SU-DHL-6 (cell line): ENCODE measurements at regions not wholly inside any gene's neighbourhood (a gene's known extent, or its start where the extent isn't known, plus 50 kb on each side); places are given as distances from the start of the nearest gene placed in this dataset.

Source experiments
- H2AFZ ChIP-seq: fragments of 200-600 bp; sonication (generic); 2 replicates; pipeline ENCODE4 v1.6.1; 2014; ENCODE audit warnings: low read depth, mild to moderate bottlenecking, moderate library complexity, mixed read lengths, antibody characterized with exemption, low read length; ENCODE audit not compliant: severe bottlenecking
- H3F3A ChIP-seq: fragments of 200-600 bp; shearing (Covaris generic); 2 replicates; pipeline ENCODE4 v1.6.0; 2016; ENCODE audit warnings: antibody characterized with exemption, mild to moderate bottlenecking; ENCODE audit not compliant: insufficient read depth
- H3K27ac ChIP-seq: fragments of 200-600 bp; sonication (generic); 2 replicates; pipeline ENCODE4 v1.5.1; 2016; ENCODE audit warnings: low read depth, mild to moderate bottlenecking, low read length, moderate library complexity, mixed read lengths
- H3K27me3 ChIP-seq: fragments of 200-600 bp; sonication (generic), shearing (Covaris generic); 2 replicates; pipeline ENCODE4 v1.6.0; 2014; ENCODE audit warnings: mild to moderate bottlenecking, low read length
- H3K36me3 ChIP-seq: fragments of 200-600 bp; sonication (generic); 2 replicates; pipeline ENCODE4 v1.6.1; 2014; ENCODE audit warnings: mild to moderate bottlenecking, low read length, mixed read lengths
- H3K4me2 ChIP-seq: fragments of 300-600, 200-600 bp; shearing (Covaris generic), sonication (generic); 2 replicates; pipeline ENCODE4 v1.6.0; 2014; ENCODE audit warnings: low read length, low read depth, mild to moderate bottlenecking; ENCODE audit not compliant: poor library complexity, severe bottlenecking
- H3K4me3 ChIP-seq: fragments of 200-600 bp; sonication (generic); 2 replicates; pipeline ENCODE4 v1.5.1; 2014; ENCODE audit warnings: antibody characterized with exemption, low read length, mild to moderate bottlenecking, mixed read lengths; ENCODE audit not compliant: insufficient read depth, poor library complexity, severe bottlenecking
- H3K79me2 ChIP-seq: fragments of 200-600 bp; sonication (generic); 2 replicates; pipeline ENCODE4 v1.6.1; 2014; ENCODE audit warnings: mild to moderate bottlenecking, low read length, moderate library complexity; ENCODE audit not compliant: insufficient read depth
- H3K9ac ChIP-seq: fragments of 200-600 bp; sonication (generic); 2 replicates; pipeline ENCODE4 v1.7.0; 2014; ENCODE audit warnings: mild to moderate bottlenecking, low read length
- H3K9me2 ChIP-seq: fragments of 200-600 bp; sonication (generic); replicated peaks from 2 replicates; pipeline ENCODE4 v1.6.1; 2014; ENCODE audit warnings: low read length; ENCODE audit not compliant: insufficient read depth
- H3K9me3 ChIP-seq: fragments of 200-600 bp; sonication (generic); 2 replicates; pipeline ENCODE4 v1.6.1; 2014; ENCODE audit warnings: low read length, mixed read lengths; ENCODE audit not compliant: insufficient read depth
- H4K20me1 ChIP-seq: fragments of 200-600 bp; sonication (generic); 2 replicates; pipeline ENCODE4 v1.6.1; 2014; ENCODE audit warnings: low read depth, mild to moderate bottlenecking, antibody characterized with exemption, low read length, moderate library complexity, mixed read lengths
- EZH2phosphoT487 ChIP-seq: fragments of 200-600 bp; sonication (generic), shearing (Covaris generic); conservative IDR thresholded peaks from 2 replicates; pipeline ENCODE4 v1.6.1; 2018; ENCODE audit warnings: mild to moderate bottlenecking, antibody characterized with exemption, low read length, moderate library complexity, mixed read lengths
- TF ChIP-seq, protein P1 (sequence below): fragments of 200-600 bp; sonication (generic); IDR thresholded peaks from one replicate; pipeline ENCODE4 v1.5.1; 2017; ENCODE audit warnings: antibody characterized with exemption, mild to moderate bottlenecking, low read length, moderate library complexity; ENCODE audit not compliant: insufficient read depth, poor library complexity, severe bottlenecking

DNA sequence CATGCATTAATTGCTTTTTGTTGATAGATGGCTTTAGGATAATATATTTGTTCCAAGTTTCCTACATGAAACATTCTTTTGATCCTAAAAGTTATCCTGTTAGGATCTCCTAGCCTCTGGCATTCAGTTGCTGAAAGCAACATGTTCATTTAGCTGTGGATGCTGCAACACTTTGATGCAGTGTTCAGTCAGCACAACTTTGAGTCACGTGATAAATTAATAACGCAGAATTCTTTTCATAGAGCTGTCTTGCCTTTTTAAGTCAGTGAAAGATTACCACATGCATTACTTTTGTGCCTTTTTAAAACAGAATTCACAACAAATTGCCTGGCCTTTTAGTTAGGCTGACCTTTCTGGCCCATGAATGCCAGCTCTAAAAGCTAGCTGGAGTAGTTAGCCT, 1467.9 kb upstream of the ZEB2 start:
- Histone ChIP-seq H3F3A (no peaks in the 10 kb centered on the region), H3K36me3 (no peaks in the 10 kb centered on the region)

DNA sequence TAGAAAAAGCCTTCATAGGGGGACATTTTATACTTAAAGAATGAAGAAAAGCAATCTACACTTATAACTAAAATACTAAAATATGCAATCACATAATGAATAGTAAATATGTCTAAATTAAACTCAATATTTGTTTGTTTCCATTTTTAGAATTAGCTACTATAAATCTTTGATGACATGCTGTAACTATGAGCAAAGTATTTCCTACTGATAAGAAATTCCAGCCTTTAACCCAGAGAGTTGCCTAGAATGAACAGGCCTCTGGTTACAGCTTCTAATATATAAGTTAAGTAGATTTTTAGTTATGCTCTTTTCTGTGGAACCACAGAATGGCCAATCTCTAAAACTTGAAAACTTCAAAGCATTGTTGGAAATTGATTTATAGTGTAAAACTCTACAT, 1465.6 kb upstream of the ZEB2 start:
- no peak overlapping the region for H3K4me3 ChIP-seq
- TF ChIP-seq, protein P1, sequence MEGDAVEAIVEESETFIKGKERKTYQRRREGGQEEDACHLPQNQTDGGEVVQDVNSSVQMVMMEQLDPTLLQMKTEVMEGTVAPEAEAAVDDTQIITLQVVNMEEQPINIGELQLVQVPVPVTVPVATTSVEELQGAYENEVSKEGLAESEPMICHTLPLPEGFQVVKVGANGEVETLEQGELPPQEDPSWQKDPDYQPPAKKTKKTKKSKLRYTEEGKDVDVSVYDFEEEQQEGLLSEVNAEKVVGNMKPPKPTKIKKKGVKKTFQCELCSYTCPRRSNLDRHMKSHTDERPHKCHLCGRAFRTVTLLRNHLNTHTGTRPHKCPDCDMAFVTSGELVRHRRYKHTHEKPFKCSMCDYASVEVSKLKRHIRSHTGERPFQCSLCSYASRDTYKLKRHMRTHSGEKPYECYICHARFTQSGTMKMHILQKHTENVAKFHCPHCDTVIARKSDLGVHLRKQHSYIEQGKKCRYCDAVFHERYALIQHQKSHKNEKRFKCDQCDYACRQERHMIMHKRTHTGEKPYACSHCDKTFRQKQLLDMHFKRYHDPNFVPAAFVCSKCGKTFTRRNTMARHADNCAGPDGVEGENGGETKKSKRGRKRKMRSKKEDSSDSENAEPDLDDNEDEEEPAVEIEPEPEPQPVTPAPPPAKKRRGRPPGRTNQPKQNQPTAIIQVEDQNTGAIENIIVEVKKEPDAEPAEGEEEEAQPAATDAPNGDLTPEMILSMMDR, result no peak
- TF ChIP-seq EZH2phosphoT487, result no peak
- no peaks in the 10 kb centered on the region for H3F3A ChIP-seq
- H3K9me3 ChIP-seq, result no peaks in the 10 kb centered on the region
- no peak overlapping the region for H2AFZ ChIP-seq
- H3K9me2 ChIP-seq, result no peaks in the 10 kb centered on the region
- no peaks in the 10 kb centered on the region for H3K27me3 ChIP-seq
- no peak overlapping the region for H3K9ac ChIP-seq
- no peak overlapping the region for H3K27ac ChIP-seq
- H3K36me3 ChIP-seq, result no peaks in the 10 kb centered on the region
- H3K4me2 ChIP-seq, result no peak overlapping the region
- no peaks in the 10 kb centered on the region for H3K79me2 ChIP-seq
- H4K20me1 ChIP-seq, result no peaks in the 10 kb centered on the region

More for the DNA sequence above, 1467.9 kb upstream of the ZEB2 start:
- Histone ChIP-seq H3K27ac (no peak overlapping the region), H4K20me1 (no peaks in the 10 kb centered on the region), H3K4me2 (no peak overlapping the region), H3K4me3 (no peak overlapping the region), H3K9me2 (no peaks in the 10 kb centered on the region), H3K27me3 (no peaks in the 10 kb centered on the region), H3K9me3 (no peaks in the 10 kb centered on the region), H3K9ac (no peak overlapping the region), H2AFZ (no peak overlapping the region), H3K79me2 (no peaks in the 10 kb centered on the region)
- TF ChIP-seq, protein P1, result no peak
- no peak for TF ChIP-seq EZH2phosphoT487

DNA sequence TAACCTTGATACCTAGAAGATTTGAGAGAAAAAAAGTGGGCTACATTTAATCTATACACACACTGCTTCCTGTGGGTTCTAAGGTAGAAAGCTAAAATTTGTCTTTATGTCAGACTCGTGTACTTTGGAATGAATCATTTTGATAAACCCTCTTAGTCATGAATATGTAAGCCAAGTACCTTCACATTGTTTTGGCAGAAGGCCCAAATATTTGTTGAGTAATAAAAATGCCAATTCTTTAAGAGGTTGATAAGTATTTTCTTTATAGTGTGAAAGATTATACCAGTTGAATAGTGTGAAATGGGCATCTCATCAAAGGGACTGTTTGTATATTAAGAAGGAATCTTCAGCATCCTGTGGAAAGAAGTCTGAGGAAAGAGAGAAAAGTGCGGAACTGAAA, 1464.7 kb upstream of the ZEB2 start:
- H2AFZ ChIP-seq, result no peak overlapping the region
- H3K4me2 ChIP-seq, result no peak overlapping the region
- H3K9me3 ChIP-seq, result no peaks in the 10 kb centered on the region
- no peak overlapping the region for H3K9ac ChIP-seq
- H3K36me3 ChIP-seq, result no peaks in the 10 kb centered on the region
- no peaks in the 10 kb centered on the region for H3K9me2 ChIP-seq
- H4K20me1 ChIP-seq, result no peaks in the 10 kb centered on the region
- no peaks in the 10 kb centered on the region for H3F3A ChIP-seq
- H3K79me2 ChIP-seq, result no peaks in the 10 kb centered on the region
- H3K27me3 ChIP-seq, result no peaks in the 10 kb centered on the region
- TF ChIP-seq, protein P1, result no peak
- no peak for TF ChIP-seq EZH2phosphoT487
- no peak overlapping the region for H3K4me3 ChIP-seq
- no peak overlapping the region for H3K27ac ChIP-seq
